Smooth muscle cell (in vitro differentiated cells): ENCODE measurements at regions not wholly inside any gene's neighbourhood (a gene's known extent, or its start where the extent isn't known, plus 50 kb on each side); places are given as distances from the start of the nearest gene placed in this dataset.

ENCODE experiments used
- DNase-seq: peaks from one replicate; lab custom pipeline; 2025; ENCODE audit not compliant: unreplicated experiment; lab: John Stamatoyannopoulos, UW
- H2AFZ ChIP-seq: fragments of 200-600 bp; sonication (generic); 2 replicates; pipeline ENCODE4 v1.6.0; 2016; ENCODE audit warnings: antibody characterized with exemption, low read depth, mild to moderate bottlenecking
- H3F3A ChIP-seq: fragments of 200-600 bp; sonication (generic); 2 replicates; pipeline ENCODE4 v1.6.0; 2017; ENCODE audit warnings: antibody characterized with exemption, low read depth
- H3K27ac ChIP-seq: fragments of 200-600 bp; sonication (generic); 2 replicates; pipeline ENCODE4 v1.5.1; 2016; ENCODE audit warnings: low read depth, mild to moderate bottlenecking
- H3K27me3 ChIP-seq: fragments of 200-600 bp; sonication (generic); 2 replicates; pipeline ENCODE4 v1.6.1; 2016; ENCODE audit warnings: low read depth, mild to moderate bottlenecking
- H3K36me3 ChIP-seq: fragments of 200-600 bp; sonication (generic); 2 replicates; pipeline ENCODE4 v1.5.1; 2016; ENCODE audit warnings: low read depth
- H3K4me1 ChIP-seq: fragments of 200-600 bp; sonication (generic); 2 replicates; pipeline ENCODE4 v1.5.1; 2016; ENCODE audit warnings: low read depth
- H3K4me2 ChIP-seq: fragments of 200-600 bp; sonication (generic); 2 replicates; pipeline ENCODE4 v1.6.0; 2016; ENCODE audit warnings: mild to moderate bottlenecking
- H3K4me3 ChIP-seq: fragments of 200-600 bp; sonication (generic); 2 replicates; pipeline ENCODE4 v1.5.1; 2016; ENCODE audit warnings: mild to moderate bottlenecking
- H3K79me2 ChIP-seq: fragments of 200-600 bp; sonication (generic); 2 replicates; pipeline ENCODE4 v1.6.0; 2016; ENCODE audit warnings: low read depth, mild to moderate bottlenecking
- H3K9ac ChIP-seq: fragments of 200-600 bp; sonication (generic); 2 replicates; pipeline ENCODE4 v1.6.0; 2016; ENCODE audit warnings: low read depth
- H3K9me3 ChIP-seq: fragments of 200-600 bp; sonication (generic); replicated peaks from 2 replicates; pipeline ENCODE4 v1.5.1; 2016; ENCODE audit warnings: low read depth
- H4K20me1 ChIP-seq: fragments of 200-600 bp; sonication (generic); 2 replicates; pipeline ENCODE4 v1.6.0; 2016; ENCODE audit warnings: low read depth
- WGBS: methylation state at CpG from one replicate; pipeline ENCODE4 v1.1.7; 2016; ENCODE audit warnings: low lambda C conversion rate; 5-methylcytosine and 5-hydroxymethylcytosine counted together
- TF ChIP-seq, protein P1 (sequence below): fragments of 200-600 bp; sonication (generic); IDR thresholded peaks from 2 replicates; pipeline ENCODE4 v1.5.1; 2017; ENCODE audit warnings: borderline replicate concordance, mild to moderate bottlenecking, antibody characterized with exemption; ENCODE audit not compliant: insufficient read depth, poor library complexity, severe bottlenecking

DNA sequence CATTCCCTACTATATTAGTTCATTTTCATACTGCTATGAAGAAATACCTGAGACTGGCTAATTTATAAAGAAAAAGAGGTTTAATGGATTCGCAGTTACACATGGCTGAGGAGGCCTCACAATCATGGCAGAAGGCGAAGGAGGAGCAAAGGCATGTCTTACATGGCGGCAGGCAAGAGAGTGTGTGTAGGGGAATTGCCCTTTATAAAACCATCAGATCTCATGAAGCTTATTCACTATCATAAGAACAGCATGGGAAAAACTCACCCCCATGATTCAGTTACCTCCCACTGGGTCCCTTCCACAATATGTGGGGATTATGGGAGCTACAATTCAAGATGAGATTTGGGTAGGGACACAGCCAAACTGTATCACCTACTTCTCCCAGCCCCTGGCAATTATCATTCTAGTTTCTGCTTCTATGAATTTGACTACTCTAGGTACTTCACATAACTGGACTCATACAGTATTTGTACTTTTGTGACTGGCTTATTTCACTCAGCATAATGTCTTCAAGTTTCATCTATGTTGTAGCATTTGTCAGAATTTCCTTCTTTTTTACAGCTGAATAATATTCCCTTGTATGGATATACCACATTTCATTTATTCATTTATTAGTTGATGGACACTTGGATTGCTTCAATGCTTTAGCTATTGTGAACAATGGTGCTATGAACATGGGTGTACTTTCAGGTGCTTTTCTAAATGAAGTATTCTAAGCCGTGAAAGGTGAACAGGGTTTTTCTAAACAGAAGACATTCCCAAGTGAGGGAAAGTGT lies 219.5 kb upstream of the NUDT4 start:
- Histone ChIP-seq H3K27me3 (no peaks in the 10 kb centered on the region), H3F3A (no peaks in the 10 kb centered on the region), H3K27ac (no peak overlapping the region), H3K9me3 (no peaks in the 10 kb centered on the region), H2AFZ (no peak overlapping the region), H3K4me3 (no peak overlapping the region), H4K20me1 (no peaks in the 10 kb centered on the region), H3K4me1 (no peaks in the 10 kb centered on the region), H3K36me3 (no peaks in the 10 kb centered on the region), H3K4me2 (no peak overlapping the region), H3K79me2 (no peaks in the 10 kb centered on the region), H3K9ac (no peak overlapping the region)
- 96% methylated on average over 4 of the region's 4 CpGs for WGBS
- TF ChIP-seq, protein P1, sequence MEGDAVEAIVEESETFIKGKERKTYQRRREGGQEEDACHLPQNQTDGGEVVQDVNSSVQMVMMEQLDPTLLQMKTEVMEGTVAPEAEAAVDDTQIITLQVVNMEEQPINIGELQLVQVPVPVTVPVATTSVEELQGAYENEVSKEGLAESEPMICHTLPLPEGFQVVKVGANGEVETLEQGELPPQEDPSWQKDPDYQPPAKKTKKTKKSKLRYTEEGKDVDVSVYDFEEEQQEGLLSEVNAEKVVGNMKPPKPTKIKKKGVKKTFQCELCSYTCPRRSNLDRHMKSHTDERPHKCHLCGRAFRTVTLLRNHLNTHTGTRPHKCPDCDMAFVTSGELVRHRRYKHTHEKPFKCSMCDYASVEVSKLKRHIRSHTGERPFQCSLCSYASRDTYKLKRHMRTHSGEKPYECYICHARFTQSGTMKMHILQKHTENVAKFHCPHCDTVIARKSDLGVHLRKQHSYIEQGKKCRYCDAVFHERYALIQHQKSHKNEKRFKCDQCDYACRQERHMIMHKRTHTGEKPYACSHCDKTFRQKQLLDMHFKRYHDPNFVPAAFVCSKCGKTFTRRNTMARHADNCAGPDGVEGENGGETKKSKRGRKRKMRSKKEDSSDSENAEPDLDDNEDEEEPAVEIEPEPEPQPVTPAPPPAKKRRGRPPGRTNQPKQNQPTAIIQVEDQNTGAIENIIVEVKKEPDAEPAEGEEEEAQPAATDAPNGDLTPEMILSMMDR, result no peak
- no peak for DNase-seq

GRCh38 chr12:93163260-93164036 lies 214.3 kb upstream of the NUDT4 start:
- H3K4me3 ChIP-seq, result no peak overlapping the region
- no peaks in the 10 kb centered on the region for H3F3A ChIP-seq
- no peaks in the 10 kb centered on the region for H3K27me3 ChIP-seq
- H3K9ac ChIP-seq, result no peak overlapping the region
- no peaks in the 10 kb centered on the region for H3K79me2 ChIP-seq
- no peak overlapping the region for H3K27ac ChIP-seq
- DNase-seq, result no peak
- no peak overlapping the region for H3K4me2 ChIP-seq
- H3K9me3 ChIP-seq, result no peaks in the 10 kb centered on the region
- WGBS, result 60% methylated on average over 4 of the region's 4 CpGs
- H3K4me1 ChIP-seq, result peaks cover 12% of the 10 kb centered on the region
- H4K20me1 ChIP-seq, result no peaks in the 10 kb centered on the region
- TF ChIP-seq, protein P1, result no peak
- H3K36me3 ChIP-seq, result no peaks in the 10 kb centered on the region
- H2AFZ ChIP-seq, result no peak overlapping the region

- Histone ChIP-seq H3F3A (no peaks in the 10 kb centered on the region), H4K20me1 (no peaks in the 10 kb centered on the region), H3K9ac (no peak overlapping the region), H3K79me2 (no peaks in the 10 kb centered on the region), H3K27ac (no peak overlapping the region), H3K4me2 (no peak overlapping the region), H3K4me3 (no peak overlapping the region), H2AFZ (no peak overlapping the region), H3K36me3 (no peaks in the 10 kb centered on the region), H3K4me1 (peaks cover 12% of the 10 kb centered on the region), H3K27me3 (no peaks in the 10 kb centered on the region), H3K9me3 (no peaks in the 10 kb centered on the region)
- no peak for DNase-seq
- 94% methylated on average over 5 of the region's 5 CpGs for WGBS
- TF ChIP-seq, protein P1, result no peak
These were observed 213.4 kb upstream of the NUDT4 start for GRCh38 chr12:93164103-93164880.
